HEK293 (cell line): ENCODE measurements at regions not wholly inside any gene's neighbourhood (a gene's known extent, or its start where the extent isn't known, plus 50 kb on each side); places are given as distances from the start of the nearest gene placed in this dataset.

Source experiments
- CTCF ChIA-PET: fragments of 350-600 bp; formaldehyde crosslinking; extraction: SDS; loops from one replicate; lab custom pipeline; 2021; ENCODE audit warnings: antibody characterized with exemption; lab: Yijun Ruan, JAX
- POLR2A ChIA-PET: fragments of 300-600 bp; formaldehyde crosslinking; extraction: SDS; loops from one replicate; lab custom pipeline; 2020; ENCODE audit warnings: antibody characterized with exemption, inconsistent platforms; lab: Yijun Ruan, JAX
- H3K27ac ChIP-seq: fragments of 200-500 bp; sonication (Bioruptor generic); 2 replicates; pipeline ENCODE4 v1.5.1; 2014; ENCODE audit warnings: low read depth, low read length, control low read depth, inconsistent platforms; ENCODE audit errors: extremely low read depth
- H3K36me3 ChIP-seq, 2 experiments: fragments of 200-500 bp in 1 of 2; sonication (Bioruptor generic) in 1 of 2; 1 replicate in 1 of 2; 2 replicates in 1 of 2; pipeline ENCODE4 v1.5.1; 2014 to 2017; ENCODE audit warnings: inconsistent platforms in 2 of 2, low read length in 2 of 2; ENCODE audit not compliant: control insufficient read depth in 2 of 2, insufficient read depth in 1 of 2
- H3K4me1 ChIP-seq: fragments of 200-500 bp; sonication (Bioruptor generic); 2 replicates; pipeline ENCODE4 v1.5.1; 2014; ENCODE audit warnings: mild to moderate bottlenecking, low read length, inconsistent platforms; ENCODE audit not compliant: control insufficient read depth, insufficient read depth
- H3K4me3 ChIP-seq: 2 replicates; pipeline ENCODE4 v1.5.1; 2011; ENCODE audit warnings: low read depth, mild to moderate bottlenecking, control low read depth, low read length, moderate library complexity
- H3K9me3 ChIP-seq: fragments of 200-500 bp; sonication (Bioruptor generic); 2 replicates; pipeline ENCODE4 v1.5.1; 2014; ENCODE audit warnings: low read depth, low read length, inconsistent platforms; ENCODE audit not compliant: control insufficient read depth, insufficient read depth
- BCL6B ChIP-seq: fragments of 450-650 bp; formaldehyde crosslinking; IDR thresholded peaks from 2 replicates; pipeline ENCODE4 v1.5.1; 2017; ENCODE audit warnings: missing biosample characterization, missing genetic modification characterization
- EGR2 ChIP-seq: fragments of 450-650 bp; formaldehyde crosslinking; IDR thresholded peaks from 2 replicates; pipeline ENCODE4 v1.5.1; 2016; ENCODE audit warnings: low read depth, missing biosample characterization, missing genetic modification characterization
- KLF7 ChIP-seq: fragments of 450-650 bp; formaldehyde crosslinking; IDR thresholded peaks from 2 replicates; pipeline ENCODE4 v1.5.1; 2016; ENCODE audit warnings: missing biosample characterization, missing genetic modification characterization, borderline replicate concordance
- KLF8 ChIP-seq: fragments of 450-650 bp; formaldehyde crosslinking; IDR thresholded peaks from 2 replicates; pipeline ENCODE4 v1.5.1; 2016; ENCODE audit warnings: missing biosample characterization, missing genetic modification characterization
- PRDM1 ChIP-seq: fragments of 450-650 bp; formaldehyde crosslinking; IDR thresholded peaks from 2 replicates; pipeline ENCODE4; 2016; ENCODE audit warnings: missing biosample characterization, missing genetic modification characterization
- REST ChIP-seq: fragments of 450-650 bp; formaldehyde crosslinking; IDR thresholded peaks from 2 replicates; pipeline ENCODE4 v1.5.1; 2016; ENCODE audit warnings: missing biosample characterization, missing genetic modification characterization
- SP7 ChIP-seq: fragments of 450-650 bp; formaldehyde crosslinking; IDR thresholded peaks from 2 replicates; pipeline ENCODE4 v1.5.1; 2016; ENCODE audit warnings: missing biosample characterization, missing genetic modification characterization
- TSHZ1 ChIP-seq: fragments of 450-650 bp; formaldehyde crosslinking; IDR thresholded peaks from 2 replicates; pipeline ENCODE4 v1.5.1; 2016; ENCODE audit warnings: missing biosample characterization, missing genetic modification characterization, borderline replicate concordance
- ZBTB44 ChIP-seq: fragments of 450-650 bp; IDR thresholded peaks from 2 replicates; pipeline ENCODE4 v1.5.1; 2018; ENCODE audit warnings: missing biosample characterization, mild to moderate bottlenecking, missing genetic modification characterization
- ZNF140 ChIP-seq: fragments of 450-650 bp; formaldehyde crosslinking; IDR thresholded peaks from 2 replicates; pipeline ENCODE4 v1.5.1; 2016; ENCODE audit warnings: missing biosample characterization, missing genetic modification characterization
- ZNF148 ChIP-seq: fragments of 450-650 bp; formaldehyde crosslinking; IDR thresholded peaks from 2 replicates; pipeline ENCODE4 v1.5.0; 2017; ENCODE audit warnings: missing biosample characterization, missing genetic modification characterization, borderline replicate concordance
- ZNF211 ChIP-seq: fragments of 450-650 bp; formaldehyde crosslinking; IDR thresholded peaks from 2 replicates; pipeline ENCODE4 v1.5.1; 2016; ENCODE audit warnings: low read depth, missing biosample characterization, missing genetic modification characterization
- ZNF266 ChIP-seq: fragments of 450-650 bp; formaldehyde crosslinking; IDR thresholded peaks from 2 replicates; pipeline ENCODE4 v1.5.1; 2016; ENCODE audit warnings: missing biosample characterization, missing genetic modification characterization, low read depth
- ZNF37A ChIP-seq: fragments of 450-650 bp; IDR thresholded peaks from 2 replicates; pipeline ENCODE4 v1.5.1; 2018; ENCODE audit warnings: missing biosample characterization, missing genetic modification characterization
- ZNF426 ChIP-seq: fragments of 450-650 bp; formaldehyde crosslinking; IDR thresholded peaks from 2 replicates; pipeline ENCODE4 v1.5.1; 2017; ENCODE audit warnings: missing biosample characterization, missing genetic modification characterization, mild to moderate bottlenecking, inconsistent platforms, moderate library complexity
- ZNF510 ChIP-seq: fragments of 450-650 bp; formaldehyde crosslinking; IDR thresholded peaks from 2 replicates; pipeline ENCODE4 v1.5.1; 2018; ENCODE audit warnings: mild to moderate bottlenecking, missing genetic modification characterization, missing biosample characterization; ENCODE audit not compliant: insufficient replicate concordance
- ZNF530 ChIP-seq: fragments of 450-650 bp; formaldehyde crosslinking; IDR thresholded peaks from 2 replicates; pipeline ENCODE4 v1.5.1; 2016; ENCODE audit warnings: low read depth, missing biosample characterization, missing genetic modification characterization
- ZNF660 ChIP-seq: fragments of 450-650 bp; IDR thresholded peaks from 2 replicates; pipeline ENCODE4 v1.5.1; 2018; ENCODE audit warnings: missing biosample characterization, mild to moderate bottlenecking, missing genetic modification characterization
- ZNF677 ChIP-seq: fragments of 450-650 bp; IDR thresholded peaks from 2 replicates; pipeline ENCODE4 v1.5.0; 2018; ENCODE audit warnings: missing biosample characterization, mild to moderate bottlenecking, missing genetic modification characterization, moderate library complexity
- ZSCAN30 ChIP-seq: fragments of 450-650 bp; IDR thresholded peaks from 2 replicates; pipeline ENCODE4 v1.5.1; 2018; ENCODE audit warnings: missing biosample characterization, mild to moderate bottlenecking, missing genetic modification characterization, moderate library complexity

- Histone ChIP-seq H3K9me3 (no peaks in the 10 kb centered on the region), H3K4me3 (no peak overlapping the region), H3K27ac (no peak overlapping the region), H3K36me3 (no peaks in the 10 kb centered on the region), H3K4me1 (no peaks in the 10 kb centered on the region)
- POLR2A ChIA-PET: no interaction called here
- CTCF ChIA-PET: no interaction called here
- no peak for TF ChIP-seq REST (tag by site-specific recombination)
- TF ChIP-seq SP7: no peak
- TF ChIP-seq ZNF266 (tag by site-specific recombination): no peak
Measured at GRCh38 chr5:40270274-40270845, 409.4 kb upstream of the PTGER4 start.

GRCh38 chr5:40268088-40268487, 411.6 kb upstream of the PTGER4 start:
- ChIA-PET POLR2A (no interaction called here), CTCF (interaction anchor here (0.7 kb wide), 1 partner anchor 169 kb away, joined by 3 read pairs; no protein-coding TSS in a partner anchor)
- Histone ChIP-seq H3K4me1 (no peaks in the 10 kb centered on the region), H3K4me3 (no peak overlapping the region), H3K36me3 (no peaks in the 10 kb centered on the region), H3K9me3 (no peaks in the 10 kb centered on the region), H3K27ac (no peak overlapping the region)
- TF ChIP-seq BCL6B (tag by site-specific recombination) (no peak), ZNF677 (tag by site-specific recombination) (no peak), ZNF148 (tag by site-specific recombination) (no peak), ZNF510 (tag by site-specific recombination) (no peak), ZNF211 (tag by site-specific recombination) (no peak), PRDM1 (tag by site-specific recombination) (no peak), ZNF37A (no peak), ZNF530 (tag by site-specific recombination) (no peak), ZNF660 (tag by site-specific recombination) (no peak), KLF7 (tag by site-specific recombination) (no peak), ZNF426 (tag by site-specific recombination) (no peak), TSHZ1 (no peak), ZBTB44 (tag by site-specific recombination) (no peak), ZNF140 (no peak), ZSCAN30 (tag by site-specific recombination) (no peak), EGR2 (no peak), KLF8 (tag by site-specific recombination) (no peak)
